B cell (primary cell): ENCODE measurements at regions not wholly inside any gene's neighbourhood (a gene's known extent, or its start where the extent isn't known, plus 50 kb on each side); places are given as distances from the start of the nearest gene placed in this dataset.

Experiments used
- CTCF ChIP-seq: fragments of 200-600 bp; IDR thresholded peaks from one replicate; pipeline ENCODE4 v1.8.0; 2022; ENCODE audit warnings: antibody characterized with exemption, mild to moderate bottlenecking
- EZH2 ChIP-seq: IDR thresholded peaks from 2 replicates; pipeline ENCODE4 v1.6.1; 2012; ENCODE audit warnings: borderline replicate concordance, low read depth, mild to moderate bottlenecking, moderate library complexity, low read length; ENCODE audit not compliant: insufficient read depth, poor library complexity, severe bottlenecking

- TF ChIP-seq CTCF (no peak), EZH2 (no peak)
Measured at GRCh38 chr4:32624943-32625603, 1904.9 kb downstream of the PCDH7 start.
